ENCODE measurements at regions not wholly inside any gene's neighbourhood (a gene's known extent, or its start where the extent isn't known, plus 50 kb on each side); places are given as distances from the start of the nearest gene placed in this dataset.

DNA sequence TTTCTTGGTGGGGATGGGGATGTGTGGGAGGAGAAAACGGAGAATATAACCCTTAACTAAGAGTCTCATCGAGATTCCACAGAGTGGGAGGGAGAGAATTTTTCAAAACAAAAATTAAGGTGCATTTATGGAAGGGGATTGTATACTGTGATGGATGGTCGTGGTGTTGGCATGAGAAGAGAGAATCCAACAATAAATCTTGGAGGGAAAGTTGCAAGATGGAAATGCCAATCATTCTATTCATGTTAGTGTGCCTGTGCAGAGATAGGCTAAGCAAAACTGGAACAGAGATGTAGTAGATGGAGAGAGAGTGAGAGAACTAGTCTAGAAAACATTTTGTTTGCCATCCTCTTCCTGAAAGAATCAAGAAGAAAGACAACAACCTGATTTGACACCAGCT lies 613.1 kb downstream of the EBF1 start:
- H3K4me3 ChIP-seq: no peak overlapping the region
- peaks cover 0 to 35% (median 9%) of the 10 kb centered on the region in 3 donors for H3K4me1 ChIP-seq
- DNase-seq: no peak
- peak overlapping the region in 2 of 4 donors; percentile 68 to 75 for H3K27ac ChIP-seq
- no peaks in the 10 kb centered on the region for H3K36me3 ChIP-seq
- H3K27me3 ChIP-seq: no peaks in the 10 kb centered on the region
- intact Hi-C loops (cut with DNase I): no loop called here
- TF ChIP-seq, protein P1, sequence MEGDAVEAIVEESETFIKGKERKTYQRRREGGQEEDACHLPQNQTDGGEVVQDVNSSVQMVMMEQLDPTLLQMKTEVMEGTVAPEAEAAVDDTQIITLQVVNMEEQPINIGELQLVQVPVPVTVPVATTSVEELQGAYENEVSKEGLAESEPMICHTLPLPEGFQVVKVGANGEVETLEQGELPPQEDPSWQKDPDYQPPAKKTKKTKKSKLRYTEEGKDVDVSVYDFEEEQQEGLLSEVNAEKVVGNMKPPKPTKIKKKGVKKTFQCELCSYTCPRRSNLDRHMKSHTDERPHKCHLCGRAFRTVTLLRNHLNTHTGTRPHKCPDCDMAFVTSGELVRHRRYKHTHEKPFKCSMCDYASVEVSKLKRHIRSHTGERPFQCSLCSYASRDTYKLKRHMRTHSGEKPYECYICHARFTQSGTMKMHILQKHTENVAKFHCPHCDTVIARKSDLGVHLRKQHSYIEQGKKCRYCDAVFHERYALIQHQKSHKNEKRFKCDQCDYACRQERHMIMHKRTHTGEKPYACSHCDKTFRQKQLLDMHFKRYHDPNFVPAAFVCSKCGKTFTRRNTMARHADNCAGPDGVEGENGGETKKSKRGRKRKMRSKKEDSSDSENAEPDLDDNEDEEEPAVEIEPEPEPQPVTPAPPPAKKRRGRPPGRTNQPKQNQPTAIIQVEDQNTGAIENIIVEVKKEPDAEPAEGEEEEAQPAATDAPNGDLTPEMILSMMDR (IDR thresholded peaks at IDR 0.05): no peak
- TF ChIP-seq POLR2A (IDR thresholded peaks at IDR 0.05): no peak
- WGBS, 2 donors: 47 to 60% methylated on average over 3 of the region's 3 CpGs
- no peaks in the 10 kb centered on the region for H3K9me3 ChIP-seq

DNA sequence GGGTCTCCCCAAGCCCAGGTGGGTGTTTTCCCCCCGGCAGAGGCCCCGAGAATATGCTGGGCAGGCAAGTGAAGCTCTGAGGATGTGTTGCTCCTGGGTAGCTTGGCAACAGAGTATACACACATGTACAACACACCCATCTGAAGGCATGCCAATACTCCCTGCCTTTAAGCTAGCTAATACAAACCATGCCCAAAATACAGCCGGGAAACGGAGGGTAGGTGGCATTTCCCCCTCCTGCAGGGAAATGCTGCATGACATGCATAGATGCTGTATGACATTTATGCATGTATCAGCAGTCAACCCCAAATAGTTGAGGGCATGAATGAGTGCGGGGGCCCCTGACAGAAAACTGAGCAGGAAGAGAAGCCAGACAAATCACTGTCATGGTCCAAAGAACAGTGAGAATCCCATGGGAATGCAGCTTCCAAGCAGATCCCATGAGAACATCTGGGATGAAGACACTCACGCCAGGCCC lies 614.1 kb downstream of the EBF1 start:
- no peak for TF ChIP-seq POLR2A (IDR thresholded peaks at IDR 0.05)
- TF ChIP-seq, protein P1 (IDR thresholded peaks at IDR 0.05): no peak
- H3K4me1 ChIP-seq: peaks cover 0 to 35% (median 9%) of the 10 kb centered on the region in 3 donors
- no peaks in the 10 kb centered on the region for H3K27me3 ChIP-seq
- WGBS, 2 donors: 54 to 55% methylated on average over 3 to 6 of the region's 6 CpGs
- H3K4me3 ChIP-seq: no peak overlapping the region
- no peaks in the 10 kb centered on the region for H3K36me3 ChIP-seq
- H3K9me3 ChIP-seq: no peaks in the 10 kb centered on the region
- intact Hi-C loops (cut with DNase I): no loop called here
- DNase-seq: no peak
- H3K27ac ChIP-seq: peak overlapping the region in 2 of 4 donors; percentile 68 to 75

DNA sequence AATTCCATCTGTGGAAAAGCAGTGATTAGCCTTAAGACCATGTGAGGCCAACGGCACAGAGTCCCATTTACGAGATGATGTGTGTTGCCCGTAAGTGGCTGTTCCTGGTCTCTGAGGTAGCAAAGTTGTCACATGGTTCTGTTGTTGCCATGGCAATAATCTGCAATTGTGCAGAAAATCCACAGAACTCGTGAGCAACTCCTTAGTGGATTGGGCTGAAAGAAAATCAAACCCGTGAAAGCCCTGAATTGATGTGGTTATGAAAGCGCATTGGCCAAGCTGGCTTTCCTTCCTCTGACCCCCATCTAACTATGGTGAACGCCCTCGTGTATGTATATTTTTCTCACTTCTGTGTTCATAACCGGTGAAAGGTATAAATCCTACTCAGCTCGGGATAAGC lies 614.7 kb downstream of the EBF1 start:
- intact Hi-C loops (cut with DNase I): no loop called here
- Histone ChIP-seq H3K9me3 (no peaks in the 10 kb centered on the region), H3K27me3 (no peaks in the 10 kb centered on the region), H3K27ac (peak overlapping the region in 3 of 4 donors; percentile 4 to 75 (median 68)), H3K4me3 (no peak overlapping the region), H3K36me3 (no peaks in the 10 kb centered on the region), H3K4me1 (peaks cover 0 to 35% (median 9%) of the 10 kb centered on the region in 3 donors)
- TF ChIP-seq, protein P1 (IDR thresholded peaks at IDR 0.05): no peak
- no peak for TF ChIP-seq POLR2A (IDR thresholded peaks at IDR 0.05)
- 64 to 76% methylated on average over 10 of the region's 10 CpGs for WGBS, 2 donors
- DNase-seq: no peak

DNA sequence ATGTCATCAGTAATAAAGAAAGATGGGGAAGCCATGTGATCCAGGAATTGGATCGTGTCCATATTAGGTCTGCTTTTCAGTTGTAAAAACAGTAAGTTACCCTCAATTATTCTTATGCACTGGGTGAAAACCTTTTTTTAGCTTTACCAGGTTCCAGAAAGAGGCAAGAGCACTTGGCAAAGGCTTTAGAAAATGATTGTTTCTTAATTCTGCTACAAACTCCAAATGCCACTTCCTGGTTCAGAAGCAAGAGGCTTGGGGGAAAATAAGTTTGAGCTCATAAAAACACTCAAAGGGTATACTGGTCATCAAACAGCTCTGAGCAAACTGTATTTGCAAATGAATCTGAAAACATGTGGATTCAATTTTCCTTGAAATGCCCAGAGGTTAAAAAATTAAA lies 615.6 kb downstream of the EBF1 start:
- Histone ChIP-seq H3K9me3 (no peaks in the 10 kb centered on the region), H3K4me3 (no peak overlapping the region), H3K27ac (peak overlapping the region in 3 of 4 donors; percentile 9 to 75 (median 68)), H3K4me1 (peaks cover 0 to 35% (median 9%) of the 10 kb centered on the region in 3 donors), H3K36me3 (no peaks in the 10 kb centered on the region), H3K27me3 (no peaks in the 10 kb centered on the region)
- 42 to 64% methylated on average over 1 of the region's 1 CpG for WGBS, 2 donors
- no peak for DNase-seq
- TF ChIP-seq, protein P1 (IDR thresholded peaks at IDR 0.05): no peak
- TF ChIP-seq POLR2A (IDR thresholded peaks at IDR 0.05): no peak
- intact Hi-C loops (cut with DNase I): no loop called here

DNA sequence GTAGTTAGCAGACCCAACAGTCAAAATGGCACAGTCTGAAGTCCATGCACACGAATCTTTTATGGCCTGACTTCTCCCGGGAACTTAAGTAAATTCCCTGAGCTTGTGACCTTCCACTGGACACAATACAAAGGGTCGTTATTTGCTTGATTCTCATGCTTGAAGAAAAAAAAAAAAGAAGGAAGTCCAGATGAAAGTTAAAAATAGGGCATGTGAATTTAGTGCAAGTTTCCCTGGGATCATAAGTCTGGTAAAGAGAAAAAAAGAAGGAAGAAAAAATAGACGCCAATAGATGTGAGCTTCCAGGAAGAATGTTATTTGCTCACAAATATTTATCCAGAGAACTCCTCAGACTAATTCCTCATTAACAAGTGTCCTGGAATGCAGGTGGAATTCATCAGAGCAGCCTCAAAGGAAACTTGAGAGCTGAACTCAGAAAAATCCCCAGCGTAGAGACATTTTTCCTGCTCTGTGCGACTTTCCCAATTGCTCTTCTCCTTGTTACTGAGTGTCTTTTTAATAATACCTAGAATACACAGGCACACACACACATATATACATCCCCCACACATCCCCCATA lies 616.3 kb downstream of the EBF1 start:
- no peak for DNase-seq
- Histone ChIP-seq H3K9me3 (no peaks in the 10 kb centered on the region), H3K4me3 (no peak overlapping the region), H3K4me1 (peaks cover 0 to 35% (median 9%) of the 10 kb centered on the region in 3 donors), H3K36me3 (no peaks in the 10 kb centered on the region), H3K27me3 (no peaks in the 10 kb centered on the region), H3K27ac (peak overlapping the region in 2 of 4 donors; percentile 68 to 75)
- TF ChIP-seq, protein P1 (IDR thresholded peaks at IDR 0.05): no peak
- TF ChIP-seq POLR2A (IDR thresholded peaks at IDR 0.05): no peak
- intact Hi-C loops (cut with DNase I): no loop called here
- WGBS, 2 donors: 34 to 39% methylated on average over 6 of the region's 6 CpGs
